ENCODE measurements at regions not wholly inside any gene's neighbourhood (a gene's known extent, or its start where the extent isn't known, plus 50 kb on each side); places are given as distances from the start of the nearest gene placed in this dataset.

DNA sequence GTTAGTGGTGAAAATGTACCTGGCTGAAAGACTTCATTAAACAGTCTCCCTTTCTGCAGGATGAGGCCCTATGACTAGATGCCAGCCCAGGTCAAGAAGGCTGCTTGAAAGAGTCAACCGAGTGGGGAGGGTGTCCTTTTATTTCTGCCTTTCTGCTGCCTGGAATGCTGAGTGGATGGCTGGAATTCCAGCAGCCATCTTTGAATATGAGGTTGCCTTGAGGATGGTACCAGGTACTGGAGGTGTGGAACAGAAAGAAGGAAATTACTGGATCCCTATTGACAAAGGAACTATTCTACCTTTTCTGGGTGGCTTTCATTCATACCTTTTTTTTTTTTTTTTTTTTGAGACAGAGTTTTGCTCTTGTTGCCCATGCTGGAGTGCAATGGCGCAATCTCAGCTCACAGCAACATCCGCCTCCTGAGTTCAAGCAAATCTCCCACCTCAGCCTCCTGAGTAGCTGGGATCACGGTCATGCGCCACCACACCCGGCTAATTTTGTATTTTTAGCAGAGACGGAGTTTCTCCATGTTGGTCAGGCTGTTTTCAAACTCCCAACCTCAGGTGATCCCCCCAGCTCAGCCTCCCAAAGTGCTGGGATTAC is 89.5 kb upstream of the SLC22A11 start:
- Histone ChIP-seq H3K4me1 (ENCODE audit: control insufficient read depth, insufficient read depth, low read length) (no peaks in the 10 kb centered on the region), H3K9ac (ENCODE audit: low read length) (no peak overlapping the region), H3K27ac (ENCODE audit: low read depth, low read length) (no peak overlapping the region), H3K27me3 (ENCODE audit: control insufficient read depth, insufficient read depth, low read length) (no peaks in the 10 kb centered on the region), H3K4me3 (ENCODE audit: low read length) (no peak overlapping the region), H3K36me3 (ENCODE audit: control insufficient read depth, insufficient read depth, low read length) (no peaks in the 10 kb centered on the region)

DNA sequence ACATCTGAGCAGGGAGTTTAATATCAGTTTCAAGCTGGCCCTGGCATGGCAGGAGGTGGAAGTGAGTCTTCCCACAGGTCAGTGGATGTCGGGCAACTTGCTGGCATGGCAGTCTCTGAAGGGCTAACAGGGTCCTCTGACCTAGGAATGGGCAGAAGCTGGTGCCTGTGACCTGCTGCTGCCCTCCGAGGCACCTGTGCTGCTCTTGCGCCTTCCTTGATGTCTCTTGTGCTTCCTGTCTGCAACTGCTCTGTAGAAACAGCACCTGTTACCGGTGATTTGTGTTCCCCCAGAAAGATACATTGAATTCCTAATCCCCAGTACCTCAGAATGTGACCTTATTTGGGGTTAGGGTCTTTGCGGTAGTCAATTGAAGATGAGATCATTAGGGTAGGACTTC is 86.5 kb upstream of the SLC22A11 start:
- H3K9ac ChIP-seq (ENCODE audit: low read length) = no peak overlapping the region
- H3K4me1 ChIP-seq (ENCODE audit: control insufficient read depth, insufficient read depth, low read length) = no peaks in the 10 kb centered on the region
- no peak overlapping the region for H3K4me3 ChIP-seq (ENCODE audit: low read length)
- no peaks in the 10 kb centered on the region for H3K27me3 ChIP-seq (ENCODE audit: control insufficient read depth, insufficient read depth, low read length)
- no peak overlapping the region for H3K27ac ChIP-seq (ENCODE audit: low read depth, low read length)
- no peaks in the 10 kb centered on the region for H3K36me3 ChIP-seq (ENCODE audit: control insufficient read depth, insufficient read depth, low read length)

DNA sequence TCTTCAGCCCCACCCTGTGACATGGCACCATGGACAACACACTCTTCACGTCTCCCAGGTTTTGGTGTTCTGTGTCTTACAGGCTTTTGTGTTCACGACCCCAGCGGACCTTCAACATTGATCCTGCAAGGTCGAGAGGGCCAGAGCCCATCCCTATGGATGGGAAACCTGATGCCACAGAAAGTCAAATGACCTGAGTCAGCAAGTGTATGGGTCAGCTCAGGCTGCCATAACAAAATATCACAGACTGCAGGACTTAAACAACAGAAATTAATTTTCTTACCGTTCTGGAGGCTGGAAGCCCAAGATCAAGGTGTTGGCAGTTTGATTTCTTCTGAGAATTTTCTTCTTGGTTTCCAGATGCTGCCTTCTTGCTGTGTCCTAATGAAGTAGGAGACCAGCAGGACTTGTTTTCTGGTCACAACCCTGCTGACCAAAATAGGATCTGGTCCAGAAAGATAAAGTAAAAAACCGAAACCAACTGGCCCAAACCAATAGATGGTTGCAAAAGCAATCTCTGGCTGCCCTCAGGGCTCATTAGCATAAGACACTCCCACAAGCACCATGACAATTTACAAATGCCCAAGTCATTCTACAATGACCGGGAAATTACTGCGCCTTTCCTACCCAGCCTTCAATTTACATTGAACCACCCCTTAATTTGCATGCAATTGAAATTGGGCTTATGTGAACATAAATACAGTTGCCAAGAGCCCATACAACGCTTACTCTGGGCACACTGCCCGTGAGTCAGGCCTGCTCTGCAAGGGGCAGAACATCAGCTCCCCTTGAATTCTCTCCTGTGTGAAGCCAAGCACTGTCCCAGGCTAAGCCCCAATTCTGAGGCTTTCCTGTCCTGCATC is 82.9 kb upstream of the SLC22A11 start:
- no peaks in the 10 kb centered on the region for H3K4me1 ChIP-seq (ENCODE audit: control insufficient read depth, insufficient read depth, low read length)
- H3K27me3 ChIP-seq (ENCODE audit: control insufficient read depth, insufficient read depth, low read length) = no peaks in the 10 kb centered on the region
- no peak overlapping the region for H3K9ac ChIP-seq (ENCODE audit: low read length)
- H3K4me3 ChIP-seq (ENCODE audit: low read length) = no peak overlapping the region
- H3K27ac ChIP-seq (ENCODE audit: low read depth, low read length) = no peak overlapping the region
- H3K36me3 ChIP-seq (ENCODE audit: control insufficient read depth, insufficient read depth, low read length) = no peaks in the 10 kb centered on the region

DNA sequence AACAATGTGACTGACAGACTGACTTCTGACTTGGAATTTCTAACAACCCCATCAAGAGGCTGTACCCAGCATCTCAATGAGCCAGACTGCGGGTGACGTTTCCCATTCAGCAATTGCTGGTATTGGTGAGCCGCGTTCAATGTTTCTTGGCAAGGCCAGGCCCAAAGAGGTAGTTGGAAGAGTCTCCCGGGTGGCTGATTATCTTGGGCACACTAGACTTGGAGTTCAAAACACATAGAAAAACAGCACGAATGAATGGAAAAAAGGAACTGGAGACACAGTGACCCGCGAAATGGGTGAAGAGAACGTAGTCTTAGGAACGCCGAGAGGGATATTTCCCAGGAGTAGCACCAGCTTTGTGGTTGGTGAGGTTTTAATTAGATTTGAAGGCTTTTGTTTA is 81.1 kb upstream of the SLC22A11 start:
- H3K36me3 ChIP-seq (ENCODE audit: control insufficient read depth, insufficient read depth, low read length) = no peaks in the 10 kb centered on the region
- no peak overlapping the region for H3K9ac ChIP-seq (ENCODE audit: low read length)
- H3K27me3 ChIP-seq (ENCODE audit: control insufficient read depth, insufficient read depth, low read length) = no peaks in the 10 kb centered on the region
- no peak overlapping the region for H3K27ac ChIP-seq (ENCODE audit: low read depth, low read length)
- no peak overlapping the region for H3K4me3 ChIP-seq (ENCODE audit: low read length)
- H3K4me1 ChIP-seq (ENCODE audit: control insufficient read depth, insufficient read depth, low read length) = no peaks in the 10 kb centered on the region

DNA sequence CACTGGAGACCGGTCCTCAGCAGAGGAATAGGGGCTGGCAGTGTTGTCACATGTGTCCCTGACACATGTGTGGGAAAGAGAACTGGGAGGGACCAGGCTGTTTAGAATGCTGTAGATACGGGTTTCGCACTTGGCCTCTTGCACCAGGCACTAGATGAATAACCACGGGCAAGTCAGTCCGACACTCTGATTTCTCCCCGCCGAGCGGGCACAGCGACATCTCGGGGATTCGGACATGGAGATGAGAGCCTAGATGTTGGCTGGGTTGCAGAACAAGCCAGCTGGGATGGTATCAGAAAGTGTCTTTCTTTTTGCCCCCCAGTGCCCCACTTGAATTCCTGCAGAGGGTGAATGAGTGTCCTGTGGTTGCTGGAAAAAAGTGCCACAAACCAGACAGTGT is 80.6 kb upstream of the SLC22A11 start:
- no peaks in the 10 kb centered on the region for H3K36me3 ChIP-seq (ENCODE audit: control insufficient read depth, insufficient read depth, low read length)
- no peak overlapping the region for H3K9ac ChIP-seq (ENCODE audit: low read length)
- H3K4me3 ChIP-seq (ENCODE audit: low read length) = no peak overlapping the region
- H3K27me3 ChIP-seq (ENCODE audit: control insufficient read depth, insufficient read depth, low read length) = no peaks in the 10 kb centered on the region
- no peaks in the 10 kb centered on the region for H3K4me1 ChIP-seq (ENCODE audit: control insufficient read depth, insufficient read depth, low read length)
- H3K27ac ChIP-seq (ENCODE audit: low read depth, low read length) = no peak overlapping the region

DNA sequence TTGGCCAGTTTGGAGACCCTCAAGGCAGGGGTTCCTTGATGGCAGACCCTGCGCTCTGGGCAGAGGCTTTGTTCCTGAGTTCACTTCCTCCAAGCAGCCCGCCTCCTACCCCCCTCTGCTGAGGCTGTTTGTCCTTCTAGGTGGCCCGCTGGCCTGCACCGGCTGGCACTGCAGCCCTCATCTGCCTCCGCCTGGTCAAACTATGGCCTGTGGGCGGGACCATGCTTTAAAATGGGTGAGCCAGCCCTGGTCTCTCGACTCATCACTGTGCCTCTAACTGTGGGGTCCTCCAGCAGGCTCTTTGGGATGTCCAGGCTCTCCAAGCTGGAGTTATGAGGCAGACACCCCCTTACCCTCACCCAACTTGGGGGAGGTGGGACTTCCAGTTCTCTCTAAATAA is 78.9 kb upstream of the SLC22A11 start:
- H3K27ac ChIP-seq (ENCODE audit: low read depth, low read length) = no peak overlapping the region
- no peak overlapping the region for H3K4me3 ChIP-seq (ENCODE audit: low read length)
- H3K27me3 ChIP-seq (ENCODE audit: control insufficient read depth, insufficient read depth, low read length) = no peaks in the 10 kb centered on the region
- H3K9ac ChIP-seq (ENCODE audit: low read length) = no peak overlapping the region
- H3K4me1 ChIP-seq (ENCODE audit: control insufficient read depth, insufficient read depth, low read length) = no peaks in the 10 kb centered on the region
- no peaks in the 10 kb centered on the region for H3K36me3 ChIP-seq (ENCODE audit: control insufficient read depth, insufficient read depth, low read length)

DNA sequence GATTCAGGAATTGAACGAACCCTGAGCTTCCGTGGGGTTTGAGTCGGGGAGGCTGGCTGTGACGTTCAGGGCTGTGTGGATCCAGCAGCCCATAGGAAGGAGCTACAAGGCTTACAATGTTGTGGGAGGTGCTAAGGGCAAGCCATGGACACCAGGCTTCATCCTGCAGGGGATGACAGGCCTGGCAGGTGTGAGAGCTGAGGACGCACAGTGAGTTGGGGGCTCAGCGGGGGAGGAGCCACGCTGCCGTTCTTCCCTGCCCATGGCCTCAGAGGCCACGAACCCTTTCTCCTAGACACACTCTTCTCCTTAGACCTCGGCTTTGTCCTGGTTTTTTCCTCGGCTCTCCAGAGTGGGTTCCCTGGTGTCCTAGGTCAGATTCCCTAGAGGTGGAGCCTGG is 78.1 kb upstream of the SLC22A11 start:
- H3K27ac ChIP-seq (ENCODE audit: low read depth, low read length) = no peak overlapping the region
- no peaks in the 10 kb centered on the region for H3K36me3 ChIP-seq (ENCODE audit: control insufficient read depth, insufficient read depth, low read length)
- no peaks in the 10 kb centered on the region for H3K27me3 ChIP-seq (ENCODE audit: control insufficient read depth, insufficient read depth, low read length)
- no peak overlapping the region for H3K4me3 ChIP-seq (ENCODE audit: low read length)
- no peaks in the 10 kb centered on the region for H3K4me1 ChIP-seq (ENCODE audit: control insufficient read depth, insufficient read depth, low read length)
- H3K9ac ChIP-seq (ENCODE audit: low read length) = no peak overlapping the region

DNA sequence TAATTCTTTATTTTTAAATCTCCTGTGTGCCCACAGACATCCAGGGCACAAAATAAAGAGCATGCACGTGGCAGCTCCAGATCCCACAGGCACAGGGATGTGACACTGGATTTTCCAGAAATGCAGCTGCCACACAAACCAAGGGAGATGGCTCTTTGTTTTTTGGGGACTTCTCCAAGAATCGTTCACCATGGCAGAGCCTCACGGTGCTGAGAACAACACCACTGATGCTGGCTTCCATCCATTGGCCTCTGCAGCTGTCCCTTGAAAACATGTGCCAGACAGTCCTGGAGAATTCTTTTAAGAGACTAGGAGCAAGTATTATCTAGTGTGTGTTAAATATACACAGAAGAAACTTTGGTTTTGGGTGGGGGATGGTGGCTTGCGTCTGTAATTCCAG is 73.2 kb upstream of the SLC22A11 start:
- no peaks in the 10 kb centered on the region for H3K4me1 ChIP-seq (ENCODE audit: control insufficient read depth, insufficient read depth, low read length)
- peaks cover 5% of the 10 kb centered on the region for H3K27me3 ChIP-seq (ENCODE audit: control insufficient read depth, insufficient read depth, low read length)
- no peak overlapping the region for H3K4me3 ChIP-seq (ENCODE audit: low read length)
- H3K9ac ChIP-seq (ENCODE audit: low read length) = no peak overlapping the region
- H3K36me3 ChIP-seq (ENCODE audit: control insufficient read depth, insufficient read depth, low read length) = no peaks in the 10 kb centered on the region
- no peak overlapping the region for H3K27ac ChIP-seq (ENCODE audit: low read depth, low read length)

DNA sequence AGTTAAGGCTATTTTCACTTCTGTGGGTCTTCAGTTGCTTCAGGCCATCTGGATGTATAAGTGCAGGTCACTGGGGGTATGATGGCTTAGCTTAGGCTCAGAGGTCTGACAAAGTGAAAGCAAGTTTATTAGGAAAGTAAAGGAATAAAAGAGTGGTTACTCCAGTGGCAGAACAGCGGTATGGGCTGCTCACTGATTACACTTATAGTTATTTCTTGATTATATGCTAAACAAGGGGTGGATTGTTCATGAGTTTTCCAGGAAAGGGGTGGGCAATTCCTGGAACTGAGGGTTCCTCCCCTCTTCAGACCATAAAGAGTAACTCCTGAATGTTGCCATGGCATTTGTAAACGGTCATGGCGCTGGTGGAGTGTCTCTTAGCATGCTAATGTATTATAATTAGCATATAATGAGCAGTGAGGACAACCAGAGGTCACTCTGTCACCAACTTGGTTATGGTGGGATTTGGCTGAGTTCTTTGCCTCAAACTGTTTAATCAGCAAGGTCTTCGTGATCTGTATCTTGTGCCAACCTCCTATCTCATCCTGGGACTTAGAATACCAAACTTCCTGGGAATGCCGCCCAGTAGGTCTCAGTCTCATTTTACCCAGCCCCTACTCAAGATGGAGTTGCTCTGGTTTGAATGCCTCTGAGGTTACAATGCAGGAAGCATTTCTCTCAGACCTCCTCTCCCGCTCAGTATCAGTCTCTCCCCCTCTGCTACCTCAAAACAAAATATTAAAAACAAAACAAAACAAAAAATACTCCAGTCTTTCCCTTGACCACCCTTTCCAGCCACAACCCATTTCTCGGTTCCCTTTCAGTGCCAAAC is 71.3 kb upstream of the SLC22A11 start:
- H3K27ac ChIP-seq (ENCODE audit: low read depth, low read length) = no peak overlapping the region
- H3K4me1 ChIP-seq (ENCODE audit: control insufficient read depth, insufficient read depth, low read length) = no peaks in the 10 kb centered on the region
- H3K27me3 ChIP-seq (ENCODE audit: control insufficient read depth, insufficient read depth, low read length) = peaks cover 5% of the 10 kb centered on the region
- no peak overlapping the region for H3K4me3 ChIP-seq (ENCODE audit: low read length)
- no peaks in the 10 kb centered on the region for H3K36me3 ChIP-seq (ENCODE audit: control insufficient read depth, insufficient read depth, low read length)
- no peak overlapping the region for H3K9ac ChIP-seq (ENCODE audit: low read length)

DNA sequence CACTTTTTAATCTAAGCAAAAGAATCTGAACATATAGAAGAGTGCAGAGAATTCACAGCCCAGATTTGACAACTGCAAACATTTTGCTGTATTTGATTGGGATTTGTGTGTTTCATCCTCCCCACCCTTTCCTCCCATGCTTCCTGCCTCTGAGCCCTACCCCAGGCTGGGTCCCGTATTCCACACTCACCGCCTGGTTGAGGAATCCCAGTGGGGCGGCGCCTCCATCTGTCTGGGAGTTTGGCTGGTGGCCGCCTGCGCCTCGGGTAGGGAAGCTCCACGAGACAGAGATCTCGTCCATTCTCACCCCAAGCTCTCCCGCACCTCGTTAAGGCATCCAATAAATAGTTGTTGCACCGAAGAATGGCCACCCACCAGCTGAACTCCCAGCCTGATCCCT is 70.7 kb upstream of the SLC22A11 start:
- no peak overlapping the region for H3K4me3 ChIP-seq (ENCODE audit: low read length)
- H3K27ac ChIP-seq (ENCODE audit: low read depth, low read length) = no peak overlapping the region
- H3K36me3 ChIP-seq (ENCODE audit: control insufficient read depth, insufficient read depth, low read length) = no peaks in the 10 kb centered on the region
- no peaks in the 10 kb centered on the region for H3K4me1 ChIP-seq (ENCODE audit: control insufficient read depth, insufficient read depth, low read length)
- no peak overlapping the region for H3K9ac ChIP-seq (ENCODE audit: low read length)
- H3K27me3 ChIP-seq (ENCODE audit: control insufficient read depth, insufficient read depth, low read length) = peaks cover 6% of the 10 kb centered on the region

DNA sequence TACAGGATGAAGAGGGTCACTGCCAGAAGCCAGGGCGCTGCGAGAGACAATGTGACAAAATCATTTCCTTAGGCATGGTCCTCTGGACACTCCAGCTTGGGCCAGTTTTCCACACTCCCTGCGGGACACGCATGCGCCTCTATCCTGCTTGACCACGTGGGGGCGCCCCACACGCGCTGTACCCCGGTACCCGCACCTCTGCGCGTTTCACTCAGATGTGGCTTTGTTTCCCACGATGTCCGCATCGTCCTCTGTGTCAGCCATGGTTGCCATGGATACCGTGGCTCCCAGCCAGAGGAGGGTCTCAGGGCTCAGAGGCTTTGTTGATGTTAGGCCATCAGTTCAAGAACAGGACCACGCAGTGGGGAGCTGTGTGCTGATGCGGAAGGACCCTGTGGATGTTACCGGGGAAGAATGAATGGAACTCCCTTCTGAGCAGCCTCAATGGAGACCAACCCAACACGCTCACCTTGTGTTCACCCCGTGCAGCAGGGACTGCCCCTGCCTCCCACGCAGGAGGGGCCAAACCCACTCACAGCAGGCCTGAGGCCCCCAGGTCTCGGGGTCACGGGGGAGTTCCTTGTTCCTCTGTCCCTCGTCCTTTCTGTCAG is 65.8 kb upstream of the SLC22A11 start:
- Histone ChIP-seq H3K36me3 (ENCODE audit: control insufficient read depth, insufficient read depth, low read length) (no peaks in the 10 kb centered on the region), H3K4me3 (ENCODE audit: low read length) (no peak overlapping the region), H3K27me3 (ENCODE audit: control insufficient read depth, insufficient read depth, low read length) (peaks cover 10% of the 10 kb centered on the region)

DNA sequence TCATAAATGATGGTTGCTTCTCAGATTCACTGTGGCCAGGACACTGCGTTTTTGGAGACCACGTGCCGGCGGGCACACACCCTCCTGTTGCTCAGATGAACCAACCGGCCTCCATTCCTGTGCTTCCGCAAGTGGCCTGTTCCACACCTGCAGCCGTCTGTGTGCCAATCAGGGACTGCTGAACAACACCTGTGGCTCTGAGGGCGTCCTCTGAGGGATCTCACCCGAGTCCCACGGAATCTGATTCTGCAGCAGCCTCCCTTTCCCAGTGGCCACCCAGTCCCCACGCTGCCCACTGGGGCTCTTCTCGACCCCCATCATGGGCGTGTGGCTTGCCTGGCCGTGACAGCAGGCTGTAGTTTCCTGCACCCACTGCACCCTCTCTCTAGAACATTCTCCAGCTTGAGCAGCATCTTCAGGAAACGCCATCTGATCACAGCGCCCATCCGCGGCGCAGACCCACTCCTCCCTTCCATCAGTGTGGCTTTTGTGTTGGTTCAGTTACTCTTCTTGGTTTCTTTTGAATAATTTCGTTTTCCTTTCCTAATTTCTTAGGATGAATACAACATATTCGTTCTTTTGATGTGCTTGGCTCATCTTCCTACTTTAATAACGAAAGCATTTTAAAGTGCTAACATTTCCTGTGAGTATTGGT is 65.1 kb upstream of the SLC22A11 start:
- H3K36me3 ChIP-seq (ENCODE audit: control insufficient read depth, insufficient read depth, low read length) = no peaks in the 10 kb centered on the region
- no peak overlapping the region for H3K9ac ChIP-seq (ENCODE audit: low read length)
- H3K4me1 ChIP-seq (ENCODE audit: control insufficient read depth, insufficient read depth, low read length) = no peaks in the 10 kb centered on the region
- H3K27me3 ChIP-seq (ENCODE audit: control insufficient read depth, insufficient read depth, low read length) = peaks cover 10% of the 10 kb centered on the region
- no peak overlapping the region for H3K4me3 ChIP-seq (ENCODE audit: low read length)
- no peak overlapping the region for H3K27ac ChIP-seq (ENCODE audit: low read depth, low read length)

More for the DNA sequence above, 65.8 kb upstream of the SLC22A11 start:
- Histone ChIP-seq H3K9ac (ENCODE audit: low read length) (no peak overlapping the region), H3K4me1 (ENCODE audit: control insufficient read depth, insufficient read depth, low read length) (no peaks in the 10 kb centered on the region), H3K27ac (ENCODE audit: low read depth, low read length) (no peak overlapping the region)

Data from rectal smooth muscle tissue (tissue), 1 donor.